CD4-positive, alpha-beta T cell treated with Interleukin-6 for 4 hours (primary cell): ENCODE measurements at regions not wholly inside any gene's neighbourhood (a gene's known extent, or its start where the extent isn't known, plus 50 kb on each side); places are given as distances from the start of the nearest gene placed in this dataset.
"Not testable (repeated sequence)": the region's sequence is repeated elsewhere in the genome, so short reads cannot be mapped to it uniquely, and the experiment has no call there.

ENCODE experiments used
- DNase-seq: peaks from one replicate; pipeline ENCODE4 v3.0.0-alpha.2; 2020; ENCODE audit warnings: mixed read lengths

- DNase-seq: not testable (repeated sequence)
Observed at GRCh38 chr6:20346948-20347347, 54.7 kb upstream of the E2F3 start.

- no peak for DNase-seq
Observed at GRCh38 chr6:20348041-20348440, 53.6 kb upstream of the E2F3 start.

GRCh38 chr6:20349225-20349624 lies 52.5 kb upstream of the E2F3 start:
- DNase-seq: no peak

- DNase-seq: no peak
Observed at GRCh38 chr6:20350215-20350614, 51.5 kb upstream of the E2F3 start.

- no peak for DNase-seq
Observed at GRCh38 chr6:20351534-20351933, 50.1 kb upstream of the E2F3 start.
